OCI-LY7 (cell line): ENCODE measurements at regions not wholly inside any gene's neighbourhood (a gene's known extent, or its start where the extent isn't known, plus 50 kb on each side); places are given as distances from the start of the nearest gene placed in this dataset.

ENCODE experiments used
- BruUV-seq: library from RNA; stranded (reverse); fragments of 400-500 nt; replicated peaks from 2 replicates; lab custom pipeline; 2021; lab: Mats Ljungman, UMichigan
- CTCF ChIA-PET: fragments of 300-600 bp; sonication (Branson Sonifier 250); formaldehyde crosslinking; loops from one replicate; lab custom pipeline; 2022; ENCODE audit warnings: antibody characterized with exemption; ENCODE audit not compliant: unreplicated experiment; lab: Charles Lee
- POLR2A ChIA-PET: fragments of 300-600 bp; sonication (Branson Sonifier 250); formaldehyde crosslinking; loops from one replicate; lab custom pipeline; 2022; ENCODE audit warnings: antibody characterized with exemption; lab: Charles Lee
- DNase-seq: peaks from one replicate; pipeline ENCODE4 v3.0.0-alpha.2; 2015; ENCODE audit warnings: low spot score
- H2AFZ ChIP-seq: fragments of 200-600 bp; sonication (generic), shearing (Covaris generic); 2 replicates; pipeline ENCODE4 v1.6.1; 2014; ENCODE audit warnings: mild to moderate bottlenecking, antibody characterized with exemption, low read length, moderate library complexity
- H3K27ac ChIP-seq: fragments of 200-600 bp; sonication (generic); 2 replicates; pipeline ENCODE4 v1.5.1; 2014; ENCODE audit warnings: mixed run types, low read depth, mild to moderate bottlenecking, moderate library complexity, low read length, inconsistent platforms; ENCODE audit not compliant: poor library complexity, severe bottlenecking
- H3K36me3 ChIP-seq: fragments of 200-600 bp; sonication (generic); 2 replicates; pipeline ENCODE4 v1.6.1; 2014; ENCODE audit warnings: mild to moderate bottlenecking, antibody characterized with exemption, low read length, moderate library complexity, mixed read lengths; ENCODE audit not compliant: insufficient read depth
- H3K4me1 ChIP-seq: fragments of 200-600 bp; sonication (generic); 2 replicates; pipeline ENCODE4 v1.5.1; 2014; ENCODE audit warnings: mild to moderate bottlenecking, low read length; ENCODE audit not compliant: insufficient read depth, poor library complexity, severe bottlenecking
- H3K4me2 ChIP-seq: fragments of 200-600 bp; sonication (generic); 2 replicates; pipeline ENCODE4 v1.6.1; 2014; ENCODE audit warnings: mild to moderate bottlenecking, low read length
- H3K4me3 ChIP-seq: fragments of 200-600 bp; sonication (generic); 2 replicates; pipeline ENCODE4 v1.5.1; 2014; ENCODE audit warnings: mild to moderate bottlenecking, low read depth, low read length; ENCODE audit not compliant: poor library complexity, severe bottlenecking
- H3K79me2 ChIP-seq: fragments of 200-600 bp; sonication (generic); 2 replicates; pipeline ENCODE4 v1.6.1; 2016; ENCODE audit warnings: low read depth, mild to moderate bottlenecking, low read length, moderate library complexity, mixed read lengths; ENCODE audit not compliant: insufficient read depth
- H3K9me2 ChIP-seq: fragments of 200-600 bp; sonication (generic); 2 replicates; pipeline ENCODE4 v1.6.1; 2016; ENCODE audit warnings: mild to moderate bottlenecking, low read length, mixed read lengths; ENCODE audit not compliant: insufficient read depth
- H3K9me3 ChIP-seq: fragments of 200-600 bp; sonication (generic); 2 replicates; pipeline ENCODE4 v1.6.1; 2014; ENCODE audit warnings: mild to moderate bottlenecking, mixed run types, low read length, mixed read lengths
- H4K20me1 ChIP-seq: fragments of 200-600 bp; sonication (generic); 2 replicates; pipeline ENCODE4 v1.6.1; 2014; ENCODE audit warnings: mild to moderate bottlenecking, antibody characterized with exemption, low read length, moderate library complexity, mixed read lengths; ENCODE audit not compliant: insufficient read depth
- CTCF ChIP-seq: fragments of 200-600 bp; sonication (generic); conservative IDR thresholded peaks from 2 replicates; pipeline ENCODE4 v1.5.1; 2014; ENCODE audit warnings: mild to moderate bottlenecking, antibody characterized with exemption, low read length, moderate library complexity, mixed read lengths
- EZH2phosphoT487 ChIP-seq: fragments of 200-600 bp; sonication (generic); IDR thresholded peaks from 2 replicates; pipeline ENCODE4 v1.6.1; 2018; ENCODE audit warnings: low read depth, borderline replicate concordance, mild to moderate bottlenecking, mixed run types, antibody characterized with exemption, low read length, moderate library complexity, mixed read lengths
- intact Hi-C: fragments of 100-400 bp; cut with micrococcal nuclease; formaldehyde crosslinking; loops from one replicate; pipeline ENCODE4 v1.10.0; 2022; ENCODE audit not compliant: unreplicated experiment

GRCh38 chr4:17082186-17082585, 183.7 kb upstream of the LDB2 start:
- Histone ChIP-seq H3K9me2 (no peaks in the 10 kb centered on the region), H3K9me3 (no peaks in the 10 kb centered on the region), H3K4me2 (no peak overlapping the region), H4K20me1 (no peaks in the 10 kb centered on the region), H3K4me1 (no peaks in the 10 kb centered on the region), H3K27ac (no peak overlapping the region), H3K36me3 (no peaks in the 10 kb centered on the region), H2AFZ (no peak overlapping the region), H3K4me3 (no peak overlapping the region), H3K79me2 (no peaks in the 10 kb centered on the region)
- intact Hi-C loops = no loop called here
- DNase-seq = no peak
- no TSS peak for BruUV-seq
- ChIA-PET POLR2A (interaction anchor here (0.6 kb wide), 1 partner anchor 59 kb away, joined by 3 read pairs; no protein-coding TSS in a partner anchor), CTCF (no interaction called here)
- TF ChIP-seq EZH2phosphoT487 (no peak), CTCF (no peak)

GRCh38 chr4:17081179-17081578, 182.7 kb upstream of the LDB2 start:
- H3K4me2 ChIP-seq = no peak overlapping the region
- DNase-seq = no peak
- BruUV-seq = no TSS peak
- no peaks in the 10 kb centered on the region for H3K9me2 ChIP-seq
- CTCF ChIA-PET = no interaction called here
- no peak overlapping the region for H3K27ac ChIP-seq
- no peaks in the 10 kb centered on the region for H3K4me1 ChIP-seq
- H3K36me3 ChIP-seq = no peaks in the 10 kb centered on the region
- intact Hi-C loops = no loop called here
- POLR2A ChIA-PET = no interaction called here
- no peaks in the 10 kb centered on the region for H3K9me3 ChIP-seq
- no peaks in the 10 kb centered on the region for H3K79me2 ChIP-seq
- H3K4me3 ChIP-seq = no peak overlapping the region
- no peaks in the 10 kb centered on the region for H4K20me1 ChIP-seq
- no peak overlapping the region for H2AFZ ChIP-seq
- TF ChIP-seq CTCF (no peak), EZH2phosphoT487 (no peak)

- Histone ChIP-seq H2AFZ (no peak overlapping the region), H3K4me2 (no peak overlapping the region), H3K4me3 (no peak overlapping the region), H3K9me3 (no peaks in the 10 kb centered on the region), H3K4me1 (no peaks in the 10 kb centered on the region), H3K36me3 (no peaks in the 10 kb centered on the region), H3K27ac (no peak overlapping the region), H4K20me1 (no peaks in the 10 kb centered on the region), H3K9me2 (no peaks in the 10 kb centered on the region), H3K79me2 (no peaks in the 10 kb centered on the region)
- TF ChIP-seq CTCF (no peak), EZH2phosphoT487 (no peak)
- DNase-seq = no peak
- ChIA-PET CTCF (no interaction called here), POLR2A (interaction anchor here (0.6 kb wide), 1 partner anchor 255 kb away, joined by 4 read pairs; no protein-coding TSS in a partner anchor)
- intact Hi-C loops = no loop called here
- no TSS peak for BruUV-seq
These were observed 178.7 kb upstream of the LDB2 start for GRCh38 chr4:17077105-17077504.
